Smooth muscle cell (in vitro differentiated cells): ENCODE measurements at regions not wholly inside any gene's neighbourhood (a gene's known extent, or its start where the extent isn't known, plus 50 kb on each side); places are given as distances from the start of the nearest gene placed in this dataset.
"Not testable (repeated sequence)": the region's sequence is repeated elsewhere in the genome, so short reads cannot be mapped to it uniquely, and the experiment has no call there.

ENCODE experiments used
- DNase-seq: peaks from one replicate; lab custom pipeline; 2025; ENCODE audit not compliant: unreplicated experiment; lab: John Stamatoyannopoulos, UW
- H2AFZ ChIP-seq: fragments of 200-600 bp; sonication (generic); 2 replicates; pipeline ENCODE4 v1.6.0; 2016; ENCODE audit warnings: antibody characterized with exemption, low read depth, mild to moderate bottlenecking
- H3F3A ChIP-seq: fragments of 200-600 bp; sonication (generic); 2 replicates; pipeline ENCODE4 v1.6.0; 2017; ENCODE audit warnings: antibody characterized with exemption, low read depth
- H3K27ac ChIP-seq: fragments of 200-600 bp; sonication (generic); 2 replicates; pipeline ENCODE4 v1.5.1; 2016; ENCODE audit warnings: low read depth, mild to moderate bottlenecking
- H3K27me3 ChIP-seq: fragments of 200-600 bp; sonication (generic); 2 replicates; pipeline ENCODE4 v1.6.1; 2016; ENCODE audit warnings: low read depth, mild to moderate bottlenecking
- H3K36me3 ChIP-seq: fragments of 200-600 bp; sonication (generic); 2 replicates; pipeline ENCODE4 v1.5.1; 2016; ENCODE audit warnings: low read depth
- H3K4me1 ChIP-seq: fragments of 200-600 bp; sonication (generic); 2 replicates; pipeline ENCODE4 v1.5.1; 2016; ENCODE audit warnings: low read depth
- H3K4me2 ChIP-seq: fragments of 200-600 bp; sonication (generic); 2 replicates; pipeline ENCODE4 v1.6.0; 2016; ENCODE audit warnings: mild to moderate bottlenecking
- H3K4me3 ChIP-seq: fragments of 200-600 bp; sonication (generic); 2 replicates; pipeline ENCODE4 v1.5.1; 2016; ENCODE audit warnings: mild to moderate bottlenecking
- H3K79me2 ChIP-seq: fragments of 200-600 bp; sonication (generic); 2 replicates; pipeline ENCODE4 v1.6.0; 2016; ENCODE audit warnings: low read depth, mild to moderate bottlenecking
- H3K9ac ChIP-seq: fragments of 200-600 bp; sonication (generic); 2 replicates; pipeline ENCODE4 v1.6.0; 2016; ENCODE audit warnings: low read depth
- H3K9me3 ChIP-seq: fragments of 200-600 bp; sonication (generic); replicated peaks from 2 replicates; pipeline ENCODE4 v1.5.1; 2016; ENCODE audit warnings: low read depth
- H4K20me1 ChIP-seq: fragments of 200-600 bp; sonication (generic); 2 replicates; pipeline ENCODE4 v1.6.0; 2016; ENCODE audit warnings: low read depth
- WGBS: methylation state at CpG from one replicate; pipeline ENCODE4 v1.1.7; 2016; ENCODE audit warnings: low lambda C conversion rate; 5-methylcytosine and 5-hydroxymethylcytosine counted together
- TF ChIP-seq, protein P1 (sequence below): fragments of 200-600 bp; sonication (generic); IDR thresholded peaks from 2 replicates; pipeline ENCODE4 v1.5.1; 2017; ENCODE audit warnings: borderline replicate concordance, mild to moderate bottlenecking, antibody characterized with exemption; ENCODE audit not compliant: insufficient read depth, poor library complexity, severe bottlenecking

- not testable (repeated sequence) for H3K27me3 ChIP-seq, H3K4me3 ChIP-seq, H4K20me1 ChIP-seq, H3K4me2 ChIP-seq, H3K9ac ChIP-seq, H3K9me3 ChIP-seq, H3K4me1 ChIP-seq, H3K79me2 ChIP-seq, H3K27ac ChIP-seq, H2AFZ ChIP-seq, H3F3A ChIP-seq, DNase-seq, H3K36me3 ChIP-seq
- 24% methylated on average over 2 of the region's 2 CpGs for WGBS
These were observed 1548.1 kb downstream of the KHDRBS2 start for GRCh38 chr6:60737764-60738425.

DNA sequence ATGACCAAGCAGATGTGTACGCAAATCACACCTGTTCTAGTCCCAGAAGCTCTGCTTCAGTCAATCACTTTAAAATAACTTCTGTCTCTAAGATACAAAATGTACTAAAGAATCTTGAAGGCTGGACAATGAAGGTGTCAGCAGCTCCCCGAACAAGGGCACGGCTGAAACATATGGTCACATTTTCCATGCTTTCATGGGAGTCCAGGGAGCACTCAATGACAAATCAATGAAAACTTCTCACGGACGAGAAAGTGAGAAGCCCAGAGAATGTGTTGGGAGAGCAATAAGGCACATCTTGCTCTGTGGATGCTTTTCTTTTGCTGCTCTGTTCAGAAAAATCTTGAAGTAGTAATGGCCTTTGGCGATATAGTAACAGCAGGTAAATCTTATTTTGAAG is 1548.7 kb downstream of the KHDRBS2 start:
- H2AFZ ChIP-seq, DNase-seq, H3K9me3 ChIP-seq, H3K79me2 ChIP-seq, H3F3A ChIP-seq, H3K4me3 ChIP-seq, H3K27ac ChIP-seq, H4K20me1 ChIP-seq, H3K9ac ChIP-seq, H3K27me3 ChIP-seq, H3K4me1 ChIP-seq, H3K4me2 ChIP-seq, H3K36me3 ChIP-seq: not testable (repeated sequence)
- WGBS, result 84% methylated on average over 6 of the region's 6 CpGs

- WGBS, result 89% methylated on average over 5 of the region's 5 CpGs
- not testable (repeated sequence) for H2AFZ ChIP-seq, H3K4me3 ChIP-seq, H3K27ac ChIP-seq, H3K4me2 ChIP-seq, H4K20me1 ChIP-seq, H3K9me3 ChIP-seq, H3K27me3 ChIP-seq, H3F3A ChIP-seq, H3K4me1 ChIP-seq, H3K36me3 ChIP-seq, DNase-seq, H3K9ac ChIP-seq, H3K79me2 ChIP-seq
These were observed 1562.1 kb downstream of the KHDRBS2 start for GRCh38 chr6:60723935-60724334.

DNA sequence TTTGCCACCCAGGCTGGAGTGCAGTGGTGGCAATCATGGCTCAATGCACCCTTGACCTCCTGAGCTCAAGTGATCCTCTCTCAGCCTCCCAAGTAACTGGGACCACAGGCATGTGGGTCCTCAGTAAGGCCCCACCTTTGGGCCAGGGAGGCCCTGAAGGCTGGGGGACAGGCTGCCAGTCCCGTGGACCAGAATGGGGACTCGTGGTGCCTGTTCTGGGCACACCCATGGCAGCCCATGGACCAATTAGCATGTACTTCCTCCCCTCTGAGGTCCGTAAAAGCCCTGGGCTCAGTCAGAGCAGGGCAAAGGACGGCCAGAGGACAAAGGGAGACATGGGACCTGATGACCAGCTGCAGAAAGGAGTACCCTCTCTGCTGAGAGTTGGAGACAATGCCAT is 1590.8 kb downstream of the KHDRBS2 start:
- H3K9me3 ChIP-seq, result no peaks in the 10 kb centered on the region
- DNase-seq, result no peak
- H3K9ac ChIP-seq, result no peak overlapping the region
- no peaks in the 10 kb centered on the region for H3F3A ChIP-seq
- H3K36me3 ChIP-seq, result no peaks in the 10 kb centered on the region
- H3K4me3 ChIP-seq, result no peak overlapping the region
- no peak overlapping the region for H2AFZ ChIP-seq
- 89% methylated on average over 4 of the region's 4 CpGs for WGBS
- no peak overlapping the region for H3K27ac ChIP-seq
- H3K79me2 ChIP-seq, result no peaks in the 10 kb centered on the region
- TF ChIP-seq, protein P1, sequence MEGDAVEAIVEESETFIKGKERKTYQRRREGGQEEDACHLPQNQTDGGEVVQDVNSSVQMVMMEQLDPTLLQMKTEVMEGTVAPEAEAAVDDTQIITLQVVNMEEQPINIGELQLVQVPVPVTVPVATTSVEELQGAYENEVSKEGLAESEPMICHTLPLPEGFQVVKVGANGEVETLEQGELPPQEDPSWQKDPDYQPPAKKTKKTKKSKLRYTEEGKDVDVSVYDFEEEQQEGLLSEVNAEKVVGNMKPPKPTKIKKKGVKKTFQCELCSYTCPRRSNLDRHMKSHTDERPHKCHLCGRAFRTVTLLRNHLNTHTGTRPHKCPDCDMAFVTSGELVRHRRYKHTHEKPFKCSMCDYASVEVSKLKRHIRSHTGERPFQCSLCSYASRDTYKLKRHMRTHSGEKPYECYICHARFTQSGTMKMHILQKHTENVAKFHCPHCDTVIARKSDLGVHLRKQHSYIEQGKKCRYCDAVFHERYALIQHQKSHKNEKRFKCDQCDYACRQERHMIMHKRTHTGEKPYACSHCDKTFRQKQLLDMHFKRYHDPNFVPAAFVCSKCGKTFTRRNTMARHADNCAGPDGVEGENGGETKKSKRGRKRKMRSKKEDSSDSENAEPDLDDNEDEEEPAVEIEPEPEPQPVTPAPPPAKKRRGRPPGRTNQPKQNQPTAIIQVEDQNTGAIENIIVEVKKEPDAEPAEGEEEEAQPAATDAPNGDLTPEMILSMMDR, result no peak
- H4K20me1 ChIP-seq, result no peaks in the 10 kb centered on the region
- H3K4me2 ChIP-seq, result no peak overlapping the region
- H3K4me1 ChIP-seq, result no peaks in the 10 kb centered on the region
- no peaks in the 10 kb centered on the region for H3K27me3 ChIP-seq

DNA sequence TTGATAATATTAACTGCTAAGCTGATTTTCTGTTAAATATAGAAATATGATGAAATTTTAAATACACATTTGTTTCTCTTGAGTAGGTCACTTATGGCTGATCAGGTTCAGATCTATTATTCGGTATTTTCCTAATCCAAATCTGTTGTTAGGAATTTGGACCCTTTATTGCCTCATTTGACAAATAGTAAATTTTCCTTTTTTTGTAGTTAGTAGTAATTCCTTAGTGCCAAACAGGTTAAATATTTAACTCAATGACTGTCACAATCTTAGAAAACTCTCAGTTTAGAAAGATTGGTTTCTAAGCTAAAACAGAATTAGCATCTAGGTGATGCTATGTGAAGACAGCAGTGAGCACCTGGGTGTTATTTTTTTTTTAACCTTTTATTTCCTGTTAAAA is 1598.9 kb downstream of the KHDRBS2 start:
- Histone ChIP-seq H3K79me2 (no peaks in the 10 kb centered on the region), H2AFZ (no peak overlapping the region), H3K27me3 (no peaks in the 10 kb centered on the region), H3K36me3 (no peaks in the 10 kb centered on the region), H3K4me3 (no peak overlapping the region), H3K9me3 (no peaks in the 10 kb centered on the region), H4K20me1 (no peaks in the 10 kb centered on the region), H3K4me2 (no peak overlapping the region), H3K4me1 (no peaks in the 10 kb centered on the region), H3K9ac (no peak overlapping the region), H3K27ac (no peak overlapping the region), H3F3A (no peaks in the 10 kb centered on the region)
- no peak for DNase-seq
- WGBS, result 93% methylated on average over 1 of the region's 1 CpG
- TF ChIP-seq, protein P1, result no peak
